Breast epithelium (tissue), 4 donors: ENCODE measurements at regions not wholly inside any gene's neighbourhood (a gene's known extent, or its start where the extent isn't known, plus 50 kb on each side); places are given as distances from the start of the nearest gene placed in this dataset.
"Not testable (repeated sequence)": the region's sequence is repeated elsewhere in the genome, so short reads cannot be mapped to it uniquely, and the experiment has no call there.

Source experiments
- DNase-seq, 2 donors: peaks; one replicate each; pipeline ENCODE4 v3.0.0-alpha.2; 2019; ENCODE audit warnings: low spot score in 2 of 2
- H3K27ac ChIP-seq, 2 donors: fragments of 200-600 bp; sonication (generic) in 1 of 2; one replicate each; pipeline ENCODE4 v1.5.1; 2016 to 2019; ENCODE audit warnings: mild to moderate bottlenecking in 1 of 2
- H3K27me3 ChIP-seq, 2 donors: fragments of 200-600 bp; sonication (generic) in 1 of 2; one replicate each; pipeline versions ENCODE4 v1.5.1 to v1.6.0; 2017 to 2019; ENCODE audit warnings: control low read depth in 1 of 2, mild to moderate bottlenecking in 1 of 2
- H3K36me3 ChIP-seq: fragments of 200-600 bp; one replicate; pipeline ENCODE4 v1.5.1; 2019
- H3K4me1 ChIP-seq, 2 donors: fragments of 200-600 bp; sonication (generic); one replicate each; pipeline ENCODE4 v1.5.1; 2016 to 2019; ENCODE audit warnings: control low read depth in 1 of 2
- H3K4me3 ChIP-seq, 3 donors: fragments of 200-600 bp; sonication (generic); 1 replicate in 2 of 3; 2 replicates in 1 of 3; pipeline ENCODE4 v1.5.1; 2016 to 2019; ENCODE audit warnings: mild to moderate bottlenecking in 3 of 3, moderate library complexity in 2 of 3
- H3K9me3 ChIP-seq, 2 donors: fragments of 200-600 bp; sonication (generic) in 1 of 2; one replicate each; pipeline ENCODE4 v1.5.1; 2016 to 2019; ENCODE audit warnings: control low read depth in 1 of 2
- CTCF ChIP-seq, 3 donors: fragments of 450-650 bp; IDR thresholded peaks; one replicate each; pipeline ENCODE4 v1.5.1; 2016 to 2017; ENCODE audit warnings: antibody characterized with exemption in 3 of 3, mild to moderate bottlenecking in 3 of 3, moderate library complexity in 3 of 3
- POLR2A ChIP-seq: fragments of 450-650 bp; IDR thresholded peaks from one replicate; pipeline ENCODE4 v1.6.1; 2016; ENCODE audit warnings: antibody characterized with exemption, mild to moderate bottlenecking, moderate library complexity
- POLR2AphosphoS5 ChIP-seq, 3 donors: sonication (generic); formaldehyde crosslinking; IDR thresholded peaks; one replicate each; pipeline ENCODE4 v1.6.1; 2017; ENCODE audit warnings: antibody characterized with exemption in 3 of 3
- intact Hi-C: fragments of 100-400 bp; cut with DNase I; formaldehyde crosslinking; loops from one replicate; pipeline ENCODE4 v1.15.1; 2023; ENCODE audit warnings: low total_unique reads

DNA sequence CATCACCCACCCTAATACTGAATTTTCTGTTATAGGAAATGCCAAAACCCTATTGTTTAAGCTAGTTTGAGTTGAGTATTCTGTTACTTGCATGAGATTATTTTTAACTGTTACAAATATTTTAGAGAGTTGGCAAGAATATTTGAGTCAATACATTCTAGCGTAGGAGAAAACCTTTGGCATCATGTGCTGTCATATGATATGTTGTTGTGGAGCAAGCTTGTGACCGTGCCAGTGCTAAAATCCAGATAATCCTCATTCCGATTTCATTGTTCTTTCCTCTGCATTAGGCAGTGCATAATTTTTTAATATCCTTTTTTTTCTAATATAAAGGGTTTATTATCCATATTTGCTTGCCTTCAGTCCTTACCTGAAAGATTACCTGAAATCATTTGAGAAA, 168.0 kb upstream of the GMNC start:
- no peak for TF ChIP-seq POLR2AphosphoS5 (IDR thresholded peaks at IDR 0.05)
- no peak for TF ChIP-seq CTCF (IDR thresholded peaks at IDR 0.05)
- TF ChIP-seq POLR2A: no peak
- Histone ChIP-seq H3K9me3 (no peaks in the 10 kb centered on the region), H3K4me3 (no peak overlapping the region), H3K4me1 (no peaks in the 10 kb centered on the region), H3K36me3 (no peaks in the 10 kb centered on the region), H3K27me3 (no peaks in the 10 kb centered on the region), H3K27ac (no peak overlapping the region)
- DNase-seq: no peak
- intact Hi-C loops: no loop called here

GRCh38 chr3:191026746-191027145, 164.3 kb upstream of the GMNC start:
- H3K27me3 ChIP-seq: no peaks in the 10 kb centered on the region
- no peak overlapping the region for H3K27ac ChIP-seq
- H3K4me3 ChIP-seq: no peak overlapping the region
- no peaks in the 10 kb centered on the region for H3K9me3 ChIP-seq
- intact Hi-C loops: no loop called here
- H3K4me1 ChIP-seq: no peaks in the 10 kb centered on the region
- DNase-seq: no peak
- H3K36me3 ChIP-seq: no peaks in the 10 kb centered on the region
- TF ChIP-seq POLR2A (no peak), POLR2AphosphoS5 (IDR thresholded peaks at IDR 0.05) (no peak), CTCF (IDR thresholded peaks at IDR 0.05) (no peak)

DNA sequence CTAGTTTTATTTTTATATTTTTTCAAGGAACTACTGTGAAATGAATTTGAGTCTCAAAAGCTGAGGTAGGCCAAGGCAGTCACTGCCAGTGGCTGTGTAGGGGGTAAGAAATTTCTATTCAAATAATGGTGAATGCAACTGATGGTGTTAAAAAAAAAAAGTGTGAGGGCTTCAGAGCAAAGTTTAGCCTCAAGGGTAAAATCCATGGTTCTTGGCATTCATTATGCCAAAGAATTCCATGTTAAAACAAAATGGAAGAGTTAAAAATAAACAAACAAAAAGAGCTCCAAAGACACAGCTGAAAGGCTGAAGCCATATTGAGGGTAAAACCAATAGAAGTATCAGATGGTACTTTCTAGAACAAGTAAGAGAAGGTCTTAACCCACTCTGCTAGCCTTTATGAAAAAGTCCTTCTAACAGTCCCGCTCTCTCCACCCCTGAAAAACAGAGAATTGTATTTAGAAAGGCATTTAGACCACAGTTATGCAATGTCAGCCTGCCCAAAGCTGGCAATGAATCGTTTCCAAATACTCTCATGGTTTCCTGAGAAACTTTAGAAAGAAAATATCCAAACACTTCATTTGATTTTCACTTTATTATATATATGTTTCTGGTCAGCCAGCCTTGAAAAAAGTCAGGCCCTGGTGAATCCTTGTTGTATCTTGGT, 158.4 kb upstream of the GMNC start:
- Histone ChIP-seq H3K4me3 (no peak overlapping the region), H3K9me3 (no peaks in the 10 kb centered on the region), H3K27me3 (no peaks in the 10 kb centered on the region), H3K27ac (no peak overlapping the region), H3K4me1 (no peaks in the 10 kb centered on the region), H3K36me3 (no peaks in the 10 kb centered on the region)
- TF ChIP-seq POLR2A (no peak), CTCF (IDR thresholded peaks at IDR 0.05) (no peak), POLR2AphosphoS5 (IDR thresholded peaks at IDR 0.05) (no peak)
- intact Hi-C loops: no loop called here
- DNase-seq: no peak

DNA sequence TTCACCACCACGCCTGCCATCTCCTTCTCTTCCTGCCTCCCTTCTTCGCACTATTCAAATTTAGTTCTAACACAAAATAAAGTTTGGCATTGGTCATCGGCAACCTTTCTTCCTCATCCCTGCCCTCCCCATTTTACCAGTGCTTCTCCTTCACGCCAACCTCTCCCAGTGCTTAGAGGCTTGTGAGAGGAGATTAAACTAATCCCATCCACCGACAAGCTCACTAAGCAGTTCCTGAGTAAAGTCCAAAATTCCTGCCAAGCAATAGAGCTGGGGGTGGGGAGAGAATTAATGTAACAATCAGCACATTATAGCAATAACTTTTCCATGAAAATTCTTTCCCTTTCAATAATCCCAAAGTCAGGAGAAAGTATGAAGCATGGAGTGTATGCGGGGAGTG, 157.4 kb upstream of the GMNC start:
- H3K27me3 ChIP-seq: no peaks in the 10 kb centered on the region
- H3K9me3 ChIP-seq: no peaks in the 10 kb centered on the region
- no peaks in the 10 kb centered on the region for H3K4me1 ChIP-seq
- no peak overlapping the region for H3K27ac ChIP-seq
- no peak for TF ChIP-seq CTCF (IDR thresholded peaks at IDR 0.05)
- intact Hi-C loops: no loop called here
- H3K4me3 ChIP-seq: no peak overlapping the region
- no peak for DNase-seq
- H3K36me3 ChIP-seq: no peaks in the 10 kb centered on the region

DNA sequence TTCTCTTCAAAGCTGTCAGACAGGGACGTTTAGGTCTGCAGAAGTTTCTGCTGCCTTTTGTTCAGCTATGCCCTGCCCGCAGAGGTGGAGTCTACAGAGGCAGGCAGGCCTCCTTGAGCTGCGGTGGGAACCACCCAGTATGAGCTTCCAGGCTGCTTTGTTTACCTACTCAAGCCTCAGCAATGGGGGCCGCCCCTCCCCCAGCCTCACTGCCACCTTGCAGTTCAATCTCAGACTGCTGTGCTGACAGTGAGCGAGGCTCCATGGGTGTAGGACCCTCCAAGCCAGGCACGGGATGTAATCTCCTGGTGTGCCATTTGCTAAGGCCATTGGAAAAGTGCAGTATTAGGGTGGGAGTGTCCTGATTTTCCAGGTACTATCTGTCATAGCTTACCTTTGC, 153.5 kb upstream of the GMNC start:
- intact Hi-C loops, DNase-seq, H3K9me3 ChIP-seq, H3K4me1 ChIP-seq, H3K27me3 ChIP-seq, H3K4me3 ChIP-seq, H3K27ac ChIP-seq, H3K36me3 ChIP-seq: not testable (repeated sequence)

- no peaks in the 10 kb centered on the region for H3K9me3 ChIP-seq
- TF ChIP-seq POLR2A (no peak), POLR2AphosphoS5 (IDR thresholded peaks at IDR 0.05) (no peak), CTCF (IDR thresholded peaks at IDR 0.05) (no peak)
- no peaks in the 10 kb centered on the region for H3K27me3 ChIP-seq
- no peaks in the 10 kb centered on the region for H3K36me3 ChIP-seq
- H3K4me3 ChIP-seq: no peak overlapping the region
- no peaks in the 10 kb centered on the region for H3K4me1 ChIP-seq
- intact Hi-C loops: no loop called here
- no peak overlapping the region for H3K27ac ChIP-seq
- DNase-seq: no peak
Observed at GRCh38 chr3:191008074-191008473, 145.6 kb upstream of the GMNC start.
